GM19239 (cell line): ENCODE measurements at regions not wholly inside any gene's neighbourhood (a gene's known extent, or its start where the extent isn't known, plus 50 kb on each side); places are given as distances from the start of the nearest gene placed in this dataset.

Experiments
- DNase-seq: peaks from one replicate; pipeline ENCODE4 v3.0.0; 2011; ENCODE audit warnings: low spot score; ENCODE audit not compliant: insufficient read length
- FAIRE-seq: peaks from 2 replicates; lab custom pipeline; 2011; peaks lifted over from hg19 to GRCh38; lab: Jason Lieb, UNC

GRCh38 chr5:170159947-170160346 lies 54.2 kb downstream of the FOXI1 start:
- FAIRE-seq = peak; percentile 11
- no peak for DNase-seq

GRCh38 chr5:170161069-170161468 lies 55.4 kb downstream of the FOXI1 start:
- no peak for FAIRE-seq
- DNase-seq = no peak

GRCh38 chr5:170162631-170163321 lies 57.1 kb downstream of the FOXI1 start:
- DNase-seq (no peak), FAIRE-seq (no peak)

GRCh38 chr5:170164087-170164486 lies 58.4 kb downstream of the FOXI1 start:
- FAIRE-seq (no peak), DNase-seq (no peak)

- FAIRE-seq = no peak
- DNase-seq = no peak
These were observed 59.2 kb downstream of the FOXI1 start for GRCh38 chr5:170164921-170165320.

- DNase-seq = no peak
- FAIRE-seq = no peak
These were observed 60.4 kb downstream of the FOXI1 start for GRCh38 chr5:170166101-170166500.

- DNase-seq (no peak), FAIRE-seq (no peak)
These were observed 62.3 kb downstream of the FOXI1 start for GRCh38 chr5:170168002-170168401.

GRCh38 chr5:170168797-170169196 lies 63.1 kb downstream of the FOXI1 start:
- DNase-seq = no peak
- FAIRE-seq = no peak

GRCh38 chr5:170169996-170170395 lies 62.8 kb upstream of the C5orf58 start:
- DNase-seq (no peak), FAIRE-seq (no peak)

GRCh38 chr5:170171811-170172210 lies 61.0 kb upstream of the C5orf58 start:
- FAIRE-seq (no peak), DNase-seq (no peak)

- FAIRE-seq = no peak
These were observed 59.6 kb upstream of the C5orf58 start for GRCh38 chr5:170173227-170173626.

GRCh38 chr5:170173647-170174046 lies 59.1 kb upstream of the C5orf58 start:
- FAIRE-seq (no peak), DNase-seq (no peak)

More at GRCh38 chr5:170173227-170173626, 59.6 kb upstream of the C5orf58 start:
- no peak for DNase-seq

- no peak for DNase-seq
- no peak for FAIRE-seq
These were observed 55.9 kb upstream of the C5orf58 start for GRCh38 chr5:170176916-170177315.

- DNase-seq (no peak), FAIRE-seq (no peak)
These were observed 54.0 kb upstream of the C5orf58 start for GRCh38 chr5:170178814-170179213.

GRCh38 chr5:170179626-170180025 lies 53.2 kb upstream of the C5orf58 start:
- DNase-seq = no peak
- no peak for FAIRE-seq

- DNase-seq (no peak), FAIRE-seq (no peak)
These were observed 50.9 kb upstream of the C5orf58 start for GRCh38 chr5:170181902-170182301.

- no peak for DNase-seq
- no peak for FAIRE-seq
These were observed 50.3 kb upstream of the C5orf58 start for GRCh38 chr5:170182491-170182890.
